ENCODE measurements at regions not wholly inside any gene's neighbourhood (a gene's known extent, or its start where the extent isn't known, plus 50 kb on each side); places are given as distances from the start of the nearest gene placed in this dataset.

DNA sequence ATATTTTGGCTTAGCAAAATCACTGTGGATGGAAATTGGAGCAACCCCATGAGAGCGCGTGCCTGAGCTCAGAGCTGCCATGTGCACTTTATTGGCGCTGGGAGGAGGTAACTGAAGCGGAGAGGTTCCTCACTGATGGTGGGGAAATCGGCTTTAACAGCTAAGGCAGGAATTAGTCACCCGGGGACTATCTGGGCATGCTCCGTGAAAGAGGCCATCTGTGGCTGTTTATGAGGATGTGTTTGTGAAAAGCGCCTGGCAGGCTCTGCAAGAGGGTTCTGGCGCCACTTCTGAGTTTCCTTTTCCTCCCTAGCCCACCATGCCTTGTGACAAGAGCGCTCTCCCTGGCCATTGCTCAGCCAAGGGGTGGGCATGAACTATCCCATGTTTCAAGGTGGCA, 815.6 kb downstream of the UQCRFS1 start:
- Histone ChIP-seq H3K18ac (ENCODE audit: insufficient read length, low read depth, low read length) (no peak overlapping the region), H3K27ac (ENCODE audit: insufficient read length, low read depth, low read length) (no peak overlapping the region), H2AK5ac (ENCODE audit: insufficient read length, low read length) (no peak overlapping the region), H3K79me1 (ENCODE audit: insufficient read depth, low read depth, low read length, poor library complexity, severe bottlenecking) (no peaks in the 10 kb centered on the region), H3K9me3 (ENCODE audit: control insufficient read depth, low read depth, low read length) (no peaks in the 10 kb centered on the region), H3K9ac (ENCODE audit: extremely low read depth, insufficient read length, low read length) (no peak overlapping the region), H3K4me2 (ENCODE audit: insufficient read depth, insufficient read length, low read length) (no peak overlapping the region), H4K5ac (ENCODE audit: insufficient read length, low read depth, low read length) (no peak overlapping the region), H4K8ac (replicated peaks; ENCODE audit: insufficient read length, low read depth, low read length) (no peak overlapping the region), H2AFZ (ENCODE audit: low read length) (no peak overlapping the region), H3K14ac (ENCODE audit: insufficient read depth, low read length) (no peak overlapping the region), H3K4ac (ENCODE audit: low read depth, low read length) (no peak overlapping the region), H4K91ac (ENCODE audit: insufficient read length, low read depth, low read length) (no peak overlapping the region), H3K27me3 (ENCODE audit: insufficient read depth, low read length) (no peaks in the 10 kb centered on the region), H2BK20ac (ENCODE audit: low read depth, low read length, poor library complexity, severe bottlenecking) (no peak overlapping the region), H3K79me2 (ENCODE audit: insufficient read depth, low read length) (no peaks in the 10 kb centered on the region), H2BK12ac (ENCODE audit: insufficient read length, low read depth, low read length) (no peak overlapping the region), H2BK5ac (ENCODE audit: insufficient read length, low read length) (no peak overlapping the region), H4K20me1 (ENCODE audit: control insufficient read depth, insufficient read depth, insufficient read length) (no peaks in the 10 kb centered on the region), H3K56ac (ENCODE audit: insufficient read length, low read depth, low read length) (no peak overlapping the region), H3K23me2 (ENCODE audit: insufficient read length, low read depth, low read length, poor library complexity, severe bottlenecking) (no peaks in the 10 kb centered on the region), H3K4me1 (ENCODE audit: insufficient read depth, low read length) (peaks cover 7% of the 10 kb centered on the region; the same call in 1 of the 2 replicates), H2BK120ac (ENCODE audit: low read depth, low read length, poor library complexity, severe bottlenecking) (no peak overlapping the region), H2BK15ac (ENCODE audit: low read depth, low read length) (no peak overlapping the region), H3K23ac (ENCODE audit: insufficient read length, low read depth, low read length) (no peak overlapping the region), H3T11ph (ENCODE audit: low read length) (no peak overlapping the region)
- no peak for DNase-seq
- Mint-ChIP-seq H3K9me3 (peaks cover 0 to 3% of the 10 kb centered on the region in 2 experiments; a peak in 1 of 5 replicates), H3K27ac (peak overlapping the region in 1 of 3 experiments; percentile 61; a peak in 1 of 7 replicates), H3K36me3 (ENCODE audit: insufficient read depth in 1 of 3, low read depth in 3 of 3) (peaks cover 0 to 2% (median 0%) of the 10 kb centered on the region in 3 experiments; a peak in 2 of 7 replicates), H3K4me3 (no peak overlapping the region), H3K4me1 (peaks cover 36 to 51% of the 10 kb centered on the region in 2 experiments), H3K27me3 (ENCODE audit: low read depth) (no peaks in the 10 kb centered on the region; the same call in 1 of the 2 replicates)
- TF ChIP-seq, protein P1, sequence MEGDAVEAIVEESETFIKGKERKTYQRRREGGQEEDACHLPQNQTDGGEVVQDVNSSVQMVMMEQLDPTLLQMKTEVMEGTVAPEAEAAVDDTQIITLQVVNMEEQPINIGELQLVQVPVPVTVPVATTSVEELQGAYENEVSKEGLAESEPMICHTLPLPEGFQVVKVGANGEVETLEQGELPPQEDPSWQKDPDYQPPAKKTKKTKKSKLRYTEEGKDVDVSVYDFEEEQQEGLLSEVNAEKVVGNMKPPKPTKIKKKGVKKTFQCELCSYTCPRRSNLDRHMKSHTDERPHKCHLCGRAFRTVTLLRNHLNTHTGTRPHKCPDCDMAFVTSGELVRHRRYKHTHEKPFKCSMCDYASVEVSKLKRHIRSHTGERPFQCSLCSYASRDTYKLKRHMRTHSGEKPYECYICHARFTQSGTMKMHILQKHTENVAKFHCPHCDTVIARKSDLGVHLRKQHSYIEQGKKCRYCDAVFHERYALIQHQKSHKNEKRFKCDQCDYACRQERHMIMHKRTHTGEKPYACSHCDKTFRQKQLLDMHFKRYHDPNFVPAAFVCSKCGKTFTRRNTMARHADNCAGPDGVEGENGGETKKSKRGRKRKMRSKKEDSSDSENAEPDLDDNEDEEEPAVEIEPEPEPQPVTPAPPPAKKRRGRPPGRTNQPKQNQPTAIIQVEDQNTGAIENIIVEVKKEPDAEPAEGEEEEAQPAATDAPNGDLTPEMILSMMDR (conservative IDR thresholded peaks at IDR 0.05), result no peak
- WGBS (ENCODE audit: extremely low coverage, insufficient read length, low lambda C conversion rate), result no CpG with 5 or more reads among the region's 10 CpGs
